Suppressor macrophage treated with lipopolysaccharide for 1 hour (primary cell): ENCODE measurements at regions not wholly inside any gene's neighbourhood (a gene's known extent, or its start where the extent isn't known, plus 50 kb on each side); places are given as distances from the start of the nearest gene placed in this dataset.
A peak's percentile ranks its signal among the peaks of the same experiment; 100 is the strongest.
"Not testable (repeated sequence)": the region's sequence is repeated elsewhere in the genome, so short reads cannot be mapped to it uniquely, and the experiment has no call there.

Experiments
- DNase-seq, 3 donors: peaks; one replicate each; pipeline ENCODE4 v3.0.0-alpha.2; 2020 to 2022

DNA sequence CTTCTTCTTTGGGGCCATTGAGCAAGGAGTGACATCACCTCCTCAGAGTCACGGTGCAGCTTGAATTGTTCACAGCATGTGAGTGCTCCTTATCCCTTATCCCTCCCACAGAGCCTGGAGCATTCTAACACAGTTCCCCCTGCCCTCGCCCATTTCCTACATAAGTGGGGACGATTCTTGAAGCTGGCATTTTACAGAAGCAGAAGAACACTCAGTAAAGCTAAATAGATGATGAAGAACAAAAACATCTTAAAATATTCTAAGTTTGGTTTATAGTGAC lies 135.8 kb upstream of the APCDD1 start:
- DNase-seq, result peak; percentile 68 to 74 (median 68)

GRCh38 chr18:10319026-10319425 lies 135.4 kb upstream of the APCDD1 start:
- DNase-seq, result no peak

DNA sequence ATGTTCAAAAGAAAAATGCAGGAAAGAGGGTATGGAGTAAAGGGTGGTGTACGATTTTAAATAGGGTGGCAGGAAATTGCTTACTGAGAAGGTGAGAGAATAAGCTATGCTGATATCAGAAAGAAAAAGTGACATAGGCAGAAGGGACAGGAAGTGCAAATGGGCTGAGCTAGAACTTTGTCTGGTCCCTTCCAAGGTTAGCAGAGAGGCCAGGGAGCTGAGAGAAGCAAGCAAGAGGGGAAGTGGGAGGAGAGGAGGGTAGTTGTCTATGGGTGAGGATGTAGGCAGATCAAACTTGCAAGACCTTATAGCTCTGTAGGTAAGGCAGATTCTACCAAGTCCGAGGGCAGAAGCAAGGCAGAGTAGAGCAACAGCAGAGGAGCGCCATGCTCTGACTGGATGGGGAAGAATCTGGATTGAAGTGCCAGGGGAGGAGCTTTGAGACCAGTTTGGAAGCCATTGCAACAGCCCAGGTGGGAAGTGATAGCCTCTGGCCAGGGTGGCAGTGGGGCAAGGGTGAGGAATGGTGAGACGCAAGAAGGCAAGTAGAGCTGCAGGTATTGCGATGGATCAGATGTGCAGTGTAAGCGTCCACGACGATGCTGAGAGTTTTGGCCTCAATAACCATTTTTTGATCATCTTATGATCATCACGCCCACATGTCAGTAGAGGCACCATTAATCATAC lies 134.4 kb upstream of the APCDD1 start:
- no peak for DNase-seq

GRCh38 chr18:10320791-10321190 lies 133.6 kb upstream of the APCDD1 start:
- DNase-seq, result peak; percentile 57 to 81 (median 73)

GRCh38 chr18:10321576-10321975 lies 132.9 kb upstream of the APCDD1 start:
- DNase-seq, result no peak

- no peak for DNase-seq
Measured at GRCh38 chr18:10322004-10322403, 132.4 kb upstream of the APCDD1 start.

- DNase-seq, result peak; percentile 31 to 55 (median 54)
Measured at GRCh38 chr18:10322435-10322834, 132.0 kb upstream of the APCDD1 start.

- no peak for DNase-seq
Measured at GRCh38 chr18:10329101-10329500, 125.3 kb upstream of the APCDD1 start.

DNA sequence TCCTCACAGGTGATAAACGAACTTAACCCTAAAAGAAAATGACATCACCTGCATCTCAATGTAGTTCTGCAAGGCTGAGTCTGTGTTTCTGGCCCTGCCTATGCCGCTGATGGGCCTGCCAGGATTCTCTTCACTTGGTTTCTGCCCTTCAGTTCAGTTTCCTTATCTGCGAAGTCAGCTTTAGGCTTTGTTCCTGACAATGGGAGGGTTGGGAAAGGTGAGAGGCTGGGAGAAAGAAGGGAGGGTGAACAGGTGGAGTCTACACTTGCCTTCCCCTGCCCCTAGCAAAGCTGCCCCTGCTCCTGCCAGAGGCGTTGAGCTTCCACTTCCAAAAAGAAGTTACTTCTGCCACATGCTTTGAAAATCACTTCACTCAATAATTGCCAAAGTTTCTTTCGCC lies 124.0 kb upstream of the APCDD1 start:
- no peak for DNase-seq

DNA sequence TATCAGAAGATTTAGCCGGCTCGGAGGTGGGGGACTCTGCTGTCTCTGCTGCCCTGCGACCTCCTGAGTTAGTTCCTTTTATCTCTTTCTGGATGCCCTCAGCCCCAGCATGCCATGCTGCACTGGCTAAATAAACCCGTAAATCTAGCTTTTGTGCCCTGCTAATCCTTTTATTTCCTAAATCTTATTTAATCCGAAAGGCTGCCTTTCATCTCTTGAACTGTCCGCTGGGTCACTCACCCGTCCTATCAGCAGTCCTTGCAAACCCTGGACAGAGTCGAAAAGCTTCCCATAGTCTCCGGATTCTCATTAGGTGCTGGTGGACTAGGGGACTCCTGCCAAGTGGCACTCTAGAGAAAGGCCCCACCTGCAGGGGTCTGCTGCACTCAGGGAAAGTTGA lies 122.0 kb upstream of the APCDD1 start:
- no peak for DNase-seq

DNA sequence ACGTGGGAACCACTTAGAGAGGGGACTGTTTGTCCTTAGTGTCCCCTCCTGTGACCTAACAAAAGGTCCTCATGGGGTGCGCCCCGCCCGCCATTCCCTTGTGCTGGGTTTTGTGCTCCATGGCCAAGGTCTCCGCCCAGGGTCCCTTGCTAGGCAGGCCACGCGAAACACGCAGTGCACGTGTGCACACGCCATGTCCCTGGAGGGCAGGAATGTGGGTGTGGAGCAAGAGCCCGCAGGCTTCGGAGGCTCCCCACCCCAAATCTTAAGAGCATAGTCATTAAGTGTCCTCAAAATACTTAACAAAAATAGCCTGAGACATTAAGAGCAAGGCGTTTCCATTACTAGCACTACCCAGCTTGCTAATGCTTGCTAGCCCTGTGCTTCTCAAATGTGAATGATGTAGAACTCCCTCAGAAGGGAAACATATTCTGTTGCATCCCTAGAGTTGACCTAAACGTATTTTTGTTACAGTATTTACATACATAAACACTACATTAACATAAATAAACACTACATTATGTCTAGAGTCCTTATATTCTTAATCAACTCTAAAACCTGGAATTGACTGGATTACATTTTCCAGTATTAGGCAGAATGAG lies 117.6 kb upstream of the APCDD1 start:
- DNase-seq, result no peak

DNA sequence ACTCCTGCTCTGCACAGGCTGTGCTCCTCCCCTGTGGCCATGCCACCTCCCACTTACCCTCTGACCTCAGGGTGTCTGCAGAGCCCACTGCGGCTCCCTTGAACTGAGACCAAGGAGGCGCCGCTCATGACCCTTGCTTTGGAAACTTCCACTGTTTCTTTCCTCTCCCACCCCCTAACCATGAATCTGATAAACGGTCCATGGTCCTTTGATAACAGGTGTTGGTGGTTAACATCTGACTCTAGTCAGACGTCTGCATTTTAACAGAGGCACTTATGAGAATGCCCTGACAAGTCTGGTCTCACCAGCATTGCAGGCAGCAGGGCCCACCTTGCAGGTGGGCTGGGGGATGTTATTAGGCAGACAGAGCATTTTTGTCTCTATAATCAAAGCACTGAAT lies 113.6 kb upstream of the APCDD1 start:
- no peak for DNase-seq

GRCh38 chr18:10343778-10344177 lies 110.7 kb upstream of the APCDD1 start:
- DNase-seq, result peak in 1 of 3 donors; percentile 36

- DNase-seq, result no peak
Measured at GRCh38 chr18:10346749-10347415, 107.6 kb upstream of the APCDD1 start.

GRCh38 chr18:10349561-10349960 lies 104.9 kb upstream of the APCDD1 start:
- DNase-seq, result no peak

- no peak for DNase-seq
Measured at GRCh38 chr18:10350661-10351060, 103.8 kb upstream of the APCDD1 start.

DNA sequence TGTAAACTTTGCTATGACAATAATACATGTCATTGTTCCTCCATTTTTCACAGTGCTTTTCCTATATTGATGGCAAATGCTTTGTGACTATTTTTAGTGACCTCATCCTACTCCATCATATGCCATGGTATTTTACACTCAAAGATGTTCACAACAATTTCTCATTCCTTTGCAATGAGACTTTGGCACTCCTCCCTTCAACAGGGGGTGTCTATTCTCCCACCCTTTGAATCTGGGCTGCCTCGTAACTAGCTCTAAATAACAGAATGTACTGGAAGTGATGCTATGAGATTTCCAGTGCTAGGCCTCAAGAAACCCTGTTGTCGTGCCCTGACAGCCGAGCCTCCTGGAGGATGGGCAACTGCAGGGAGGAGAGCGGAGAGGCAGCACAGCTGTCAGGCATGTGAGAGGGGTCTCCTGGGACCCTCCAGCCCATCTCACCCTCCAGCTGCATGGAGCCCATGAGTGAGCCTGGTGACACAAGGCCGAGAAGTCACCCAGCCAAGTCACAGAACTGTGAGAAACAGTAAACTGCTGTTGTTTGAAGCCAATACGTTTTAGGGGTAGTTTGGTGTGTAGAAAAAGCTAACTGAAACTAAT lies 103.1 kb upstream of the APCDD1 start:
- no peak for DNase-seq

- DNase-seq, result no peak
Measured at GRCh38 chr18:10351858-10352257, 102.6 kb upstream of the APCDD1 start.

DNA sequence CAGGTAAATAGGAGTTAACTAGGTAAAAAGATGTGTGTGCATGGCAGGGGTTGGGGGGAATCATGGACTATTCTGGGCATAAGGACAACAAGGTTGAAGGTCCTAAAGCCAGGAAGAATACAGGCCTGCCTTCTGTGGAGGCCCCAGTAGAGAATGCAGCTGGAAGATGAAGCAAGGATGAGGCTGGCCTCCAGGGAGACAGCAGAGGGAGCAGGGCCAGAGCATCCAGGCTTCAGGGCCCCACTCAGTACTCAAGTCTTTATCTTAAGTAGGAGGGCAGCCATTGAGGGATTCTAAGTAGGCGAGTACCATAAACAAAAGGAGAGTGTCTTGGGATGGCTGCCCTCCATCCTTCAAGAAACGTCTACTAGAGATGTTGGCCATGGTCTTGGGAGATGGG lies 101.8 kb upstream of the APCDD1 start:
- DNase-seq, result no peak

- DNase-seq, result peak in 1 of 3 donors; percentile 3
Measured at GRCh38 chr18:10353791-10354190, 100.6 kb upstream of the APCDD1 start.

DNA sequence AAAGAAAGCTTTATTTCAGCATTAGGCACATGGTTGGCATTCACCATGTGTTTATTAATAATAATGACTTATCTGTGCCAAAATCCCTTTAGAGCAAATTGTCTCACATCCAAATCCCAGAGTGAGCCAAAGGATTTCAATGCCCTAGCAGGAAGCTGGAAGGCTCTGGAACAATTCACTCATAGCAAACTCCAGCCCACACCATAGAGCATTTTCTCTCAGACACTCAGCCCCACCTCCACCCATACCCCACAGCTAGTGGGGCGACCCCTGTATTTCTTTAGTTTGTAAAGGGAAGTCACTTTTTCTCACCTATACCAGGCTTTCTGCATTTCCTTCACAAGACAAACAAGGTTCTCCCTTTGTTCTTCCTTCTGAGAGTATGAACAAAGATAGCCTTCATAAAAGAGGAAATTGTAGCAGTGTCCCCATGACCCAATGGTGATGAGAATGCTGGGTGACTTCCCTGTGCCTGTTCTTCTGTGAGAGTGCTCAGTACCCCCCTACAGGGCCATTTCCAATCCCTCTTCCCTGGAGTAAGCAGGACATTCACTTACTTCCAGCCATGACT lies 100.1 kb upstream of the APCDD1 start:
- DNase-seq, result peak; percentile 33 to 70 (median 33)

- no peak for DNase-seq
Measured at GRCh38 chr18:10354890-10355289, 99.5 kb upstream of the APCDD1 start.

DNA sequence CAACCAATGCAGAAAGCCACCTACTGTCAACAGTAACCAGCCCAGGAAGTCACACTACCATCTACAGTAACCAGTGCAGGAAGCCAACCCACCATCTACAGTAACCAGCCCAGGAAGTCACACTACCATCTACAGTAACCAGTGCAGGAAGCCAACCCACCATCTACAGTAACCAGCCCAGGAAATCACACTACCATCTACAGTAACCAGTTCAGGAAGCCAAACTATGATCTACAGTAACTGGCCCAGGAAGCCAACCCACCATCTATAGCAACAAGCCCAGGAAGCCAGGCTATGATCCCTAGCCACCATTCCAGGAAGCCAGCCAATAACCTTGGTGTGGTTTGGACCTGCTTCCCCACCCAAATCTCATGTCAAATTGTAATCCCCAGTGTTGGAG lies 97.4 kb upstream of the APCDD1 start:
- DNase-seq, result not testable (repeated sequence)

GRCh38 chr18:10361660-10362059 lies 92.8 kb upstream of the APCDD1 start:
- no peak for DNase-seq
